ENCODE measurements at regions not wholly inside any gene's neighbourhood (a gene's known extent, or its start where the extent isn't known, plus 50 kb on each side); places are given as distances from the start of the nearest gene placed in this dataset.
"Not testable (repeated sequence)": the region's sequence is repeated elsewhere in the genome, so short reads cannot be mapped to it uniquely, and the experiment has no call there.

DNA sequence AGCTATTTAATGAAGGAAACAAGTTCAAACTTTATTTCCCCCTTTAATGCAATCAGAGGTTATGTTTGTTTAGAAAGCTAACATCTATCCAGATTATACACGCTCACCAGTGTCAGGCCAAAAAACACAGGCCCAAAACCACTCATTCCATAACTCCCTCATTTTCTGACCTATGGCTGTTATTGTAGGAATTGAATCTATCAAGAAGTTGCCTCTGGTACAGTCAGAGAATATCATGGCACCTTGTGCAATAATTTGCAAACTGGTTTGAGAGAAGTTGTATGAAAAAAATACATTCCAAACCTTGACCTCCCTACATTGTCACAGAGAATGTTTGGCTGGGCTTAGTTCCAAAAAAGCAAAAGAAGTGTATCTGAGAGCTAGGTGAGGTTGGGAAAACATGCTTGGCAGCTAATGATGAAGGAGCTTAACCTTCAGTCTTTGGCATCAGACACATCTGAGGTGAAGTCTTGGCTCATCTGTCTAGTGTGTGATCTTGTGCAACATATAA is 591.0 kb downstream of the ANKRD50 start:
- no peak for DNase-seq (ENCODE audit: extremely low read depth in 1 of 11, low read depth in 9 of 11, low spot score in 4 of 11)

- DNase-seq (ENCODE audit: extremely low read depth in 1 of 11, low read depth in 9 of 11, low spot score in 4 of 11) = no peak
These were observed 589.4 kb downstream of the ANKRD50 start for GRCh38 chr4:124123181-124123580.

GRCh38 chr4:124123721-124124120 is 588.8 kb downstream of the ANKRD50 start:
- no peak for DNase-seq (ENCODE audit: extremely low read depth in 1 of 11, low read depth in 9 of 11, low spot score in 4 of 11)

GRCh38 chr4:124131324-124131723 is 581.2 kb downstream of the ANKRD50 start:
- not testable (repeated sequence) for DNase-seq (ENCODE audit: extremely low read depth in 1 of 11, low read depth in 9 of 11, low spot score in 4 of 11)

- no peak for DNase-seq (ENCODE audit: extremely low read depth in 1 of 11, low read depth in 9 of 11, low spot score in 4 of 11)
These were observed 580.4 kb downstream of the ANKRD50 start for GRCh38 chr4:124132161-124132560.

DNA sequence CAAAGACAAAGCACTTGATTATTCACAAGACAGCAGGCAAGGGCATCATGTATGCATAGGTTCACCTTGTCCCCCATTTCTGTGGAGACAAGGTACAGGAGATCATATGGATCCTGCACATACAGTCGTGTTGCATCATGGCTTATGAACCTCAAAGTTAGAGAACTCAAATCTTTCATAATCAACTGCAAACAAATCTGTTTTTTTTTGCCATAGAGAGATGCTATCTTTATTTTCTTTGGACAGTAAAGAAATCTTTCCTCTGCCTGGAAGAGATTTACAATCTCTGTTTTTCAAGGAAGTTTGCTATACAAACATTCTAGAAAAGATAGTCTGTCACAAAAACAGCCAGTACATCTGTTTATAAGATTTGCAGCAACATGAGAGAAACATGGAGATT is 578.8 kb downstream of the ANKRD50 start:
- DNase-seq (ENCODE audit: extremely low read depth in 1 of 11, low read depth in 9 of 11, low spot score in 4 of 11) = no peak

DNA sequence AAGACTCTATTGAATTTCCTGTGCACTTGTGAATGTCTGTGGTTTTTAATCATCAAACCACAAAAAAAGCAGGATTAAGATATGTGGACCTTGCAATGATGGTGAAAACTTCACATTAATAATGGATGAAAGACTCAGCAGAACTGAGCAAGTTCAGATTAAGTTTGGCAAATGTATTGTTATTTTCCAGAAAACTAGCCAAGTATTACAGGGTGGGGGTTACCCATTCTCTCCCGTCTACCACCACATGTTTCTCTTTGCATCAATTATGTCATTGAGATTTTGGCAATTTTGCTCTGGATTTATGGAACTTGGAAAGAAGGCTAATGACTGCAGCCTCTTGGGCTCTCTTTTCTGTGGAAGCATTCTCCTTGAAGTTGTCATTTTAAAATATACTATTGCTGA is 577.1 kb downstream of the ANKRD50 start:
- DNase-seq (ENCODE audit: extremely low read depth in 1 of 11, low read depth in 9 of 11, low spot score in 4 of 11) = peak in 1 of 11 donors; percentile 20

GRCh38 chr4:124139044-124139443 is 573.5 kb downstream of the ANKRD50 start:
- no peak for DNase-seq (ENCODE audit: extremely low read depth in 1 of 11, low read depth in 9 of 11, low spot score in 4 of 11)

- no peak for DNase-seq (ENCODE audit: extremely low read depth in 1 of 11, low read depth in 9 of 11, low spot score in 4 of 11)
These were observed 568.9 kb downstream of the ANKRD50 start for GRCh38 chr4:124143632-124144031.

- DNase-seq (ENCODE audit: extremely low read depth in 1 of 11, low read depth in 9 of 11, low spot score in 4 of 11) = peak; percentile 26 to 75 (median 49)
These were observed 568.3 kb downstream of the ANKRD50 start for GRCh38 chr4:124144238-124144654.

DNA sequence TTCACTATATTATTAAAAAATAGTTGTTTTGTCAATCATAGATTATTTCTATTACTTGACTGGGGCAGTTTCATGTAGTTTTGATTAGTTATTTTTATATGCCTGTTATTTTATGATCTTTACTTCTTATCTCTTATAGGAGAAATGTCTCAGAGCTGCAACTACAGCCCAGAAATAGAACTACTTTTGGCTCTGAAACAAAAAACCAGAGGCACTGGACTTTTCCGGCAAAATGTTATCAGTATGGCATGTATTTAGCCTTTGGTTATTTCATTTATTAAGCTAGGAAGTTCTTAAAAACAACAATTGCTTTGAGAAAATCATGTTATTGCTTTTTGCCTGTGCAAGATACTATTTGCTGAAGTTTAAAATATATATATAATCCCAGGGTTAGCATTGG is 566.5 kb downstream of the ANKRD50 start:
- no peak for DNase-seq (ENCODE audit: extremely low read depth in 1 of 11, low read depth in 9 of 11, low spot score in 4 of 11)

GRCh38 chr4:124151031-124151430 is 561.5 kb downstream of the ANKRD50 start:
- no peak for DNase-seq (ENCODE audit: extremely low read depth in 1 of 11, low read depth in 9 of 11, low spot score in 4 of 11)

DNA sequence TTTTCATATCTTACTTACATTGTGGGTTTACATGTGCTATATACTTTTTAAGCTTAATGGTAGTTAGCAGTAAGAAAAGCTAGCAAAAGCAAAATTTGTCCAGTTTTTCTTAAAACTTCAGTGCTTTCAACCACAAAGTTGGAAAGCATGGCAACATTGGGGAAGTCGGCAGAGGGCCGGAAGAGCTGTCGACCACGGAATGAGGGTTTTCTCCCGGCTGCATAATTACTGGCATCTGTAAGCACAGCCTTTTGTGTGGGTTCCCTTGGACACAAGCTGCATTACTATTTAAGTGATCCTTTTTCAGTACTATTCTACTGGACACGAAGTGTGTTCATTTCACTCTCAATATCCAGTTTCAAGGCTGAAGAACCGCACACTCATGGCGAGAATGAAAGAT is 560.4 kb downstream of the ANKRD50 start:
- DNase-seq (ENCODE audit: extremely low read depth in 1 of 11, low read depth in 9 of 11, low spot score in 4 of 11) = no peak

- DNase-seq (ENCODE audit: extremely low read depth in 1 of 11, low read depth in 9 of 11, low spot score in 4 of 11) = no peak
These were observed 557.3 kb downstream of the ANKRD50 start for GRCh38 chr4:124155239-124155638.

DNA sequence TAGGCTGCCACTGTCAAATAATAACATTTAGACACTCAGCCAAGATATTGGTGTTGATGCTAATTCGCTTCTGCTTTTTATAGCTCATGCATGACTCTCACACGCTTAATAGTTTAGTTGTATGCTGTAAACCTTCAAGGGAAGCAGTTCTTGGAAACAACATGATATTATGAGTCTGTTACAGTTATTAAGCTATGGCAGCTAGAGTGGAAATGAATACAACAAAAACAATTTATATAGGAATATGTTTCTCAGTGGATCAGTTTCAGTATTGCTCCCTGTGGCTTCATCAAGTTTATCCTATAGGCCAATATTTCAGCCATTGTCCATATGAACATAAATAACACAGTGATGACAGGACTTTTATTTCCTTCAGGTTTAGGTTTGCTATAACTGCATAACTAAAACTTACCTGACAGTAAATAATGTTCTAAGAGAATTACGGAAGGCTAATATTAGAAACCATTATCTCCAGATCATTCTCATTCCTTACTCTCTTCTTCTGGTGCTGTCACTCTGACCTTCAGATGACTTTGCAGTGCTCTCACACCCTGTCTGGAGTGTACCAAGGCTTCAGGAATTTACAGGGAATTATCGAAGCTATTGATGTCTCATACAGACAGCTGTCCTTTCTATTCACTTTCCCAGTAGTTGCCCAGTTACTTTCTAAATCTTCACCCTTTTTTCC is 555.0 kb downstream of the ANKRD50 start:
- no peak for DNase-seq (ENCODE audit: extremely low read depth in 1 of 11, low read depth in 9 of 11, low spot score in 4 of 11)

DNA sequence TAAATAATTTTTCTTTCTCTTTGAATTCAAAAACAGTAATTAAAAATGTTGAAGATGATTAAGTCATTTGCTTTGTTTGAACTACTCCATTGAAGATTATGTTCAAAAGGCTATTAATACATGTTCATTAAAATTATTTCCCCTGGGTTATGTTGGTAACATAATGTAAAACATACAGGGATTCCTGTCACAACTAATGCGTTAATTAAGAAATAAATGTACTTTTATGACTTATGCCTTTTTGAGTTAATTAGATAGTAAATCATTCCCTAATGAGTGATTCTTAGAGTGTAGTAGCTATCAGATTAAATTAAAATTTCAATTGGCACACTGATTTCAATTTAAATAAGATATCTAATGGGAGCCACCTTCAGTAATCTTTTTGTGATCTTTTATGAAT is 549.1 kb downstream of the ANKRD50 start:
- DNase-seq (ENCODE audit: extremely low read depth in 1 of 11, low read depth in 9 of 11, low spot score in 4 of 11) = no peak

- DNase-seq (ENCODE audit: extremely low read depth in 1 of 11, low read depth in 9 of 11, low spot score in 4 of 11) = no peak
These were observed 544.9 kb downstream of the ANKRD50 start for GRCh38 chr4:124167602-124168001.

GRCh38 chr4:124169524-124169923 is 543.0 kb downstream of the ANKRD50 start:
- not testable (repeated sequence) for DNase-seq (ENCODE audit: extremely low read depth in 1 of 11, low read depth in 9 of 11, low spot score in 4 of 11)

- no peak for DNase-seq (ENCODE audit: extremely low read depth in 1 of 11, low read depth in 9 of 11, low spot score in 4 of 11)
These were observed 538.6 kb downstream of the ANKRD50 start for GRCh38 chr4:124173912-124174311.

GRCh38 chr4:124177647-124178425 is 534.7 kb downstream of the ANKRD50 start:
- DNase-seq (ENCODE audit: extremely low read depth in 1 of 11, low read depth in 9 of 11, low spot score in 4 of 11) = no peak

All from renal cortex interstitium (tissue), 11 donors.